ENCODE measurements at regions not wholly inside any gene's neighbourhood (a gene's known extent, or its start where the extent isn't known, plus 50 kb on each side); places are given as distances from the start of the nearest gene placed in this dataset.
"Not testable (repeated sequence)": the region's sequence is repeated elsewhere in the genome, so short reads cannot be mapped to it uniquely, and the experiment has no call there.

- H3K9me3 ChIP-seq (ENCODE audit: control insufficient read depth in 1 of 2, low read length in 2 of 2); H3K27ac Mint-ChIP-seq; H3K9me3 Mint-ChIP-seq; intact Hi-C loops (cut with micrococcal nuclease); H3K36me3 Mint-ChIP-seq; DNase-seq; H3K36me3 ChIP-seq (ENCODE audit: insufficient read depth, low read length); H3K4me1 ChIP-seq (ENCODE audit: insufficient read depth, low read length); H3K4me3 Mint-ChIP-seq; CTCF ChIA-PET (ENCODE audit: partially characterized antibody); H3K27me3 Mint-ChIP-seq; POLR2A ChIA-PET (ENCODE audit: partially characterized antibody); H3K4me3 ChIP-seq (ENCODE audit: low read length in 2 of 2); H3K4me1 Mint-ChIP-seq; H3K27ac ChIP-seq (ENCODE audit: low read depth, low read length); H3K27me3 ChIP-seq (ENCODE audit: insufficient read depth, low read length): not testable (repeated sequence)
Observed at GRCh38 chr5:20752179-20752578, 764.2 kb upstream of the CDH18 start.

GRCh38 chr5:20735715-20736114 lies 747.7 kb upstream of the CDH18 start:
- intact Hi-C loops (cut with micrococcal nuclease); H3K27ac ChIP-seq (ENCODE audit: low read depth, low read length); H3K4me3 Mint-ChIP-seq; H3K36me3 ChIP-seq (ENCODE audit: insufficient read depth, low read length); H3K36me3 Mint-ChIP-seq; H3K27me3 Mint-ChIP-seq; H3K4me1 Mint-ChIP-seq; H3K4me1 ChIP-seq (ENCODE audit: insufficient read depth, low read length); CTCF ChIA-PET (ENCODE audit: partially characterized antibody); H3K27ac Mint-ChIP-seq; POLR2A ChIA-PET (ENCODE audit: partially characterized antibody); H3K27me3 ChIP-seq (ENCODE audit: insufficient read depth, low read length); DNase-seq; H3K4me3 ChIP-seq (ENCODE audit: low read length in 2 of 2); H3K9me3 ChIP-seq (ENCODE audit: control insufficient read depth in 1 of 2, low read length in 2 of 2): not testable (repeated sequence)
- peaks cover 0 to 15% (median 7%) of the 10 kb centered on the region in 8 donors for H3K9me3 Mint-ChIP-seq

- H3K4me1 ChIP-seq (ENCODE audit: insufficient read depth, low read length); DNase-seq; H3K36me3 Mint-ChIP-seq; H3K9me3 ChIP-seq (ENCODE audit: control insufficient read depth in 1 of 2, low read length in 2 of 2); H3K4me3 ChIP-seq (ENCODE audit: low read length in 2 of 2); H3K27ac Mint-ChIP-seq; H3K36me3 ChIP-seq (ENCODE audit: insufficient read depth, low read length); H3K9me3 Mint-ChIP-seq; H3K27me3 Mint-ChIP-seq; H3K4me1 Mint-ChIP-seq; H3K27me3 ChIP-seq (ENCODE audit: insufficient read depth, low read length); POLR2A ChIA-PET (ENCODE audit: partially characterized antibody); H3K4me3 Mint-ChIP-seq; CTCF ChIA-PET (ENCODE audit: partially characterized antibody); intact Hi-C loops (cut with micrococcal nuclease); H3K27ac ChIP-seq (ENCODE audit: low read depth, low read length): not testable (repeated sequence)
Observed at GRCh38 chr5:20732223-20732622, 744.2 kb upstream of the CDH18 start.

- H3K4me1 Mint-ChIP-seq; H3K27me3 ChIP-seq (ENCODE audit: insufficient read depth, low read length); H3K9me3 ChIP-seq (ENCODE audit: control insufficient read depth in 1 of 2, low read length in 2 of 2); H3K9me3 Mint-ChIP-seq; POLR2A ChIA-PET (ENCODE audit: partially characterized antibody); H3K4me3 ChIP-seq (ENCODE audit: low read length in 2 of 2); H3K4me3 Mint-ChIP-seq; H3K27ac ChIP-seq (ENCODE audit: low read depth, low read length); H3K27me3 Mint-ChIP-seq; H3K27ac Mint-ChIP-seq; CTCF ChIA-PET (ENCODE audit: partially characterized antibody); H3K36me3 Mint-ChIP-seq; DNase-seq; H3K4me1 ChIP-seq (ENCODE audit: insufficient read depth, low read length); intact Hi-C loops (cut with micrococcal nuclease); H3K36me3 ChIP-seq (ENCODE audit: insufficient read depth, low read length): not testable (repeated sequence)
Observed at GRCh38 chr5:20721286-20721685, 733.3 kb upstream of the CDH18 start.

GRCh38 chr5:20711520-20712155 lies 723.6 kb upstream of the CDH18 start:
- H3K4me1 Mint-ChIP-seq; H3K4me3 ChIP-seq (ENCODE audit: low read length in 2 of 2); H3K36me3 ChIP-seq (ENCODE audit: insufficient read depth, low read length); H3K4me1 ChIP-seq (ENCODE audit: insufficient read depth, low read length); H3K9me3 Mint-ChIP-seq; DNase-seq; H3K4me3 Mint-ChIP-seq; CTCF ChIA-PET (ENCODE audit: partially characterized antibody); H3K27me3 ChIP-seq (ENCODE audit: insufficient read depth, low read length); H3K9me3 ChIP-seq (ENCODE audit: control insufficient read depth in 1 of 2, low read length in 2 of 2); H3K27me3 Mint-ChIP-seq; POLR2A ChIA-PET (ENCODE audit: partially characterized antibody); intact Hi-C loops (cut with micrococcal nuclease); H3K27ac ChIP-seq (ENCODE audit: low read depth, low read length); H3K27ac Mint-ChIP-seq; H3K36me3 Mint-ChIP-seq: not testable (repeated sequence)

- H3K36me3 ChIP-seq (ENCODE audit: insufficient read depth, low read length); H3K36me3 Mint-ChIP-seq; H3K27me3 Mint-ChIP-seq; H3K9me3 ChIP-seq (ENCODE audit: control insufficient read depth in 1 of 2, low read length in 2 of 2); intact Hi-C loops (cut with micrococcal nuclease); H3K4me1 Mint-ChIP-seq; H3K27ac ChIP-seq (ENCODE audit: low read depth, low read length); DNase-seq; POLR2A ChIA-PET (ENCODE audit: partially characterized antibody); H3K27me3 ChIP-seq (ENCODE audit: insufficient read depth, low read length); CTCF ChIA-PET (ENCODE audit: partially characterized antibody); H3K9me3 Mint-ChIP-seq; H3K4me3 Mint-ChIP-seq; H3K27ac Mint-ChIP-seq; H3K4me1 ChIP-seq (ENCODE audit: insufficient read depth, low read length); H3K4me3 ChIP-seq (ENCODE audit: low read length in 2 of 2): not testable (repeated sequence)
Observed at GRCh38 chr5:20707634-20708033, 719.6 kb upstream of the CDH18 start.

GRCh38 chr5:20694121-20694520 lies 706.1 kb upstream of the CDH18 start:
- ChIA-PET CTCF (ENCODE audit: partially characterized antibody) (no interaction called here), POLR2A (ENCODE audit: partially characterized antibody) (no interaction called here)
- H3K4me3 ChIP-seq (ENCODE audit: low read length in 2 of 2): no peak overlapping the region
- H3K27ac ChIP-seq (ENCODE audit: low read depth, low read length): no peak overlapping the region
- DNase-seq: no peak
- Mint-ChIP-seq H3K36me3 (no peaks in the 10 kb centered on the region), H3K27me3 (no peaks in the 10 kb centered on the region), H3K4me3 (no peak overlapping the region), H3K27ac (no peak overlapping the region), H3K9me3 (peaks cover 0 to 15% (median 3%) of the 10 kb centered on the region in 8 donors), H3K4me1 (no peaks in the 10 kb centered on the region)
- no peaks in the 10 kb centered on the region for H3K9me3 ChIP-seq (ENCODE audit: control insufficient read depth in 1 of 2, low read length in 2 of 2)
- no peaks in the 10 kb centered on the region for H3K36me3 ChIP-seq (ENCODE audit: insufficient read depth, low read length)
- no peaks in the 10 kb centered on the region for H3K27me3 ChIP-seq (ENCODE audit: insufficient read depth, low read length)
- no peaks in the 10 kb centered on the region for H3K4me1 ChIP-seq (ENCODE audit: insufficient read depth, low read length)
- intact Hi-C loops (cut with micrococcal nuclease): no loop called here

GRCh38 chr5:20692913-20693312 lies 704.9 kb upstream of the CDH18 start:
- Histone ChIP-seq H3K4me3 (ENCODE audit: low read length in 2 of 2) (no peak overlapping the region), H3K27ac (ENCODE audit: low read depth, low read length) (no peak overlapping the region), H3K9me3 (ENCODE audit: control insufficient read depth in 1 of 2, low read length in 2 of 2) (peaks cover 0 to 3% of the 10 kb centered on the region in 2 donors), H3K36me3 (ENCODE audit: insufficient read depth, low read length) (no peaks in the 10 kb centered on the region), H3K27me3 (ENCODE audit: insufficient read depth, low read length) (no peaks in the 10 kb centered on the region), H3K4me1 (ENCODE audit: insufficient read depth, low read length) (no peaks in the 10 kb centered on the region)
- H3K36me3 Mint-ChIP-seq: no peaks in the 10 kb centered on the region
- POLR2A ChIA-PET (ENCODE audit: partially characterized antibody): no interaction called here
- intact Hi-C loops (cut with micrococcal nuclease): no loop called here
- no peak overlapping the region for H3K27ac Mint-ChIP-seq
- no peak overlapping the region for H3K4me3 Mint-ChIP-seq
- no peak for DNase-seq
- peaks cover 0 to 23% (median 5%) of the 10 kb centered on the region in 8 donors for H3K9me3 Mint-ChIP-seq
- no peaks in the 10 kb centered on the region for H3K4me1 Mint-ChIP-seq
- no peaks in the 10 kb centered on the region for H3K27me3 Mint-ChIP-seq
- CTCF ChIA-PET (ENCODE audit: partially characterized antibody): no interaction called here

All from CD4-positive, alpha-beta memory T cell (primary cell).